IPS DF 6.9 (cell line): ENCODE measurements at regions not wholly inside any gene's neighbourhood (a gene's known extent, or its start where the extent isn't known, plus 50 kb on each side); places are given as distances from the start of the nearest gene placed in this dataset.
"Not testable (repeated sequence)": the region's sequence is repeated elsewhere in the genome, so short reads cannot be mapped to it uniquely, and the experiment has no call there.

Source experiments
- DNase-seq: peaks from one replicate; pipeline ENCODE4 v3.0.0-alpha.2; 2013; ENCODE audit warnings: low read depth, low spot score
- H3K27ac ChIP-seq: one replicate; pipeline ENCODE4 v1.5.1; 2013; ENCODE audit warnings: low read length, control low read depth
- H3K27me3 ChIP-seq: 2 replicates; pipeline ENCODE4 v1.6.1; 2013; ENCODE audit warnings: mild to moderate bottlenecking, low read length; ENCODE audit not compliant: control insufficient read depth, insufficient read depth
- H3K36me3 ChIP-seq: 2 replicates; pipeline ENCODE4 v1.6.1; 2013; ENCODE audit warnings: low read length; ENCODE audit not compliant: control insufficient read depth, insufficient read depth
- H3K4me1 ChIP-seq: 2 replicates; pipeline ENCODE4 v1.6.1; 2013; ENCODE audit warnings: low read length; ENCODE audit not compliant: control insufficient read depth, insufficient read depth
- H3K4me3 ChIP-seq: 2 replicates; pipeline ENCODE4 v1.5.1; 2013; ENCODE audit warnings: mild to moderate bottlenecking, low read length
- H3K9me3 ChIP-seq: 2 replicates; pipeline ENCODE4 v1.6.1; 2013; ENCODE audit warnings: low read length, inconsistent platforms; ENCODE audit not compliant: control insufficient read depth, insufficient read depth
- WGBS: extraction: QIAGEN DNeasy Blood & Tissue Kit; methylation state at CpG from one replicate; pipeline ENCODE4 v1.1.7; 2013; ENCODE audit warnings: mixed read lengths, missing lambda C conversion rate; ENCODE audit not compliant: insufficient read length, insufficient coverage; 5-methylcytosine and 5-hydroxymethylcytosine counted together

DNA sequence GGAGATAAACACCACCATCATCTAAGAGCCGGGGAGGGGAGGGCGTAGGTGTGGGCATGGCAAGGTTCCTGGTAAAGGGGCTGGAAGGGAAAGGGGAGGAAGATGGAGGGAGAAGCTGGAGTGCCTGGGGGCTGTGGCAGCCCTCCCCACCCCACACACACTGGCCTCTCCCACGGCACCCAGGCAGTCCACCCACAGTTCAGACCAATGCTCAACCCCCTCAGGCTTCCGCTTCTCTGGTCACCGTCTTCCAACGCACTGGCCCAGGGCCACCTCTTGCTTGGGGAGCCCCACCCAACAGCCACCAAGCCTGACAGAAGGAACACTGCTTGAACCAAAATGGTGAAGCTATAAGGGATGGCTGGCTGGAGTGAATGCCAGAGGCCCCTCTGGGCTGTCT lies 160.3 kb downstream of the GOLGA6L4 start:
- H3K36me3 ChIP-seq, DNase-seq, H3K9me3 ChIP-seq, H3K27me3 ChIP-seq, H3K4me3 ChIP-seq, H3K4me1 ChIP-seq, H3K27ac ChIP-seq: not testable (repeated sequence)
- no CpG with 5 or more reads among the region's 6 CpGs for WGBS

DNA sequence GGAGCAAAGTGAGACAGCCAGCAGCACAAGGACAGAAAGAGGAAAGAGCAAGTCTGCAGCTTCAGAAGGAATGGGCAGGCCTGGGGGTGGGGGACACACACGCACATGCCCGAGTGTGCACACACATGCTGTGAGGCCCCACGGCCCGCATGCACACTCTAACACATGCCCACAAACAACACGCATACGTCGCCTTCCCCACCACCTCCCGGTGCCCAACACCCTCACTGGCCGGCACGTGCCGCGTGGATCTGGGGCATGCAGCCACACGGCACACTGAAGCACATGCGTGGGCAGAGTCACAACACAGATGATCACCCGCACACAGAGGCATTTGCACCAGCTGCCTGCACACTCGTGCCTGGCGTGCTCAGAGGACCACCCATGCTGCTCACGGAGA lies 161.5 kb downstream of the GOLGA6L4 start:
- H3K27me3 ChIP-seq, H3K4me3 ChIP-seq, DNase-seq, H3K9me3 ChIP-seq, H3K27ac ChIP-seq, H3K36me3 ChIP-seq, H3K4me1 ChIP-seq: not testable (repeated sequence)
- no CpG with 5 or more reads among the region's 18 CpGs for WGBS

DNA sequence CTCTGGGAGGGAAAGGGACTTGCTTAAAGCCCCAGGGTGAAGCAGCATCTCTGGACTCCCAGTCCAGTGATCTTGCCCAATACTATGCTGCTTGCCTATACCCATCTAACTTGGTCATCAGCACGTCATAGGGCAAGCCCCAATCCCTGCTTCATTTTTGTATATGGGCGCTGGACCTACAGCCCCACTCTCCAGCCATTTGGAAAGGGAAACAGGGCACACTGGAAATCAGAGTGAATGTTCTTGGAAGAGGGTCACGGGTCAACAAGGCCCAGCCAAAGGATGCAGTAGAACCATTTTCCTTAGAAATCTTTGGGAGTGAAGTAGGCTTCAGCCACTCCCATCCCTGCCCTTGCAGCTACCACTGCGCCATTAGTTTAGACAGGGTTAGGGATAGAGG lies 162.5 kb downstream of the GOLGA6L4 start:
- not testable (repeated sequence) for H3K4me3 ChIP-seq, H3K9me3 ChIP-seq, DNase-seq, H3K36me3 ChIP-seq, H3K27ac ChIP-seq, H3K27me3 ChIP-seq, H3K4me1 ChIP-seq
- no CpG with 5 or more reads among the region's 4 CpGs for WGBS

DNA sequence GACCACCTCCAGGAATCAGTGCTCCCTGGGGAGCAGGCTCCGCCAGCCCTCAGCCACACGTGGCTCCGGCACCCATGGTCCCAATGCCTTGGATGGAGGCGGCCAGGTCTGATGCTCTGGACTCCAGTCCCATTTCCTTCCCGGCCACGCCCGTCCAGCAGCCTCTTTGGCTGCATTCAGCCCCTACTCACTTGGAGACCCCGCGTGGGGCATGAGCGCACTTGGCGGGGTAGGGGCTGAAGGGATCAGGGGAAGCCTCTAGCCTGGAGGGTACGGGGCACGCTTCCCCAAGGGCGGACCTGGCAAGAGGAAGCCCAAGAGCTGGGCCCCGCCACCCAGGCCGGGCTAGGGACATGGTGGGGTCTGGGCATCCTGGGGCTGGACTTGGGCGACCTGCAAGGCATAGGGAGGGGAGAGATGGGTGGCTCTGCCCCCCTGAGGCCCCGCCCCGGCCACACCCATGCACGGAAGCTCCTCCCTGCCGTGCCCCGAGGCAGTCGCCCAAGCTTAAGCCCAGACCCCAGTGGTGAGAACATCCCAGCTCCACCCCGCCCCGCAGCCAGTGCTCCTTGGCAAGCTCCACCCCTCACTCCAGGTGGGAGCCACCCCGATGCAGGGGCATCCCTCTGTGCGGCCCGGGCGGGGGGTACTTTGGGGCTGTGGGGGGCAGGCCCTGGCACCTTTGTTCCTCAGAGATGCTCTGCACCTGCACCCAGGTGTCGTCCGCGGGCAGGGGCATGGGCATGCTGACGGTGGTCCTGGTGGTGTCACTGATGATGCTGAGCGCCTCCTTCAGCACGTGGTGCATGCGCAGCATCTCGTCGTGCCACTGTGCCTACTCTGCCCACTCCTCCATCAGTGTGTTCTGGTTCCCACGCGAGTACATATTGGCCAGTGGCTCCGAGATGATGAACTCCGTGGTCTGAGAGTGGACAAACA lies 163.5 kb downstream of the GOLGA6L4 start:
- no peaks in the 10 kb centered on the region for H3K27me3 ChIP-seq
- H3K36me3 ChIP-seq = 0 out of 2 replicates have a peak, but pooled peaks cover 3% of the 10 kb centered on the region
- no peak for DNase-seq
- no peaks in the 10 kb centered on the region for H3K9me3 ChIP-seq
- no peaks in the 10 kb centered on the region for H3K4me1 ChIP-seq
- no CpG with 5 or more reads among the region's 42 CpGs for WGBS
- no peak overlapping the region for H3K27ac ChIP-seq
- H3K4me3 ChIP-seq = no peak overlapping the region

DNA sequence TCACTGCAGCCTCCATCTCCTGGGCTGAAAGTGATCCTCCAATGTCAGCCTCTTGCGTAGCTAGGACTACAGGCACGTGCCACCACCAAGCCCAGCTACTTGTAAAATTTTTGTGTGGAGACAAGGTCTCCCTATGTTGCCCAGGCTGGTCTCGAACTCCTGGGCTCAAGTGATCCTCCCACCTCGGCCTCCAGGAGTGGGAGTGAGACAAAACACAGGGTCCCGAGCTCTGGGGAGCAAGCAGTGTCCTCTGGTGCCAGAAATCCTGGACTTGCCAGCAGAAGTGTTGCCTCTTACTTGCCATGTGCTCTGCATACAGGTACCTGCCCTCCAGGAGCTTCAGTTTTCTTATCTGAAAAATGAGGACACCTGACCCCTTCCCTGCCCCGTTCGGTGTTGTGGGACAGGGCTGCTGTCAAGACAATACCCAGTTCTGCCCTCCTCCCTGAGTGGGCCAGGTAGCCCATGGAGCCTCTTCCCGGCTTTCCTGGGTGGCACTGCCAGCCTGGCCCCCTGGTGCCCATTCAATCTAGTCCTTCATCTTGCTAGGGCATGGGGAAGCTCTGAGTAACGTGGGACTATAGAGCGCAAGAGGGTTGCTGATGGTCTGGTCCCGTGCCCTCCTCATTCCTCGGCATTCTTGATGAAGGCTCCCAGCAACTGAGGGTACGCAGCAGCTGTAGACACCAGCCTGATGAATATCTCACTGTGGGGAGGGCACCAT lies 164.6 kb downstream of the GOLGA6L4 start:
- no CpG with 5 or more reads among the region's 13 CpGs for WGBS
- Histone ChIP-seq H3K4me3 (no peak overlapping the region), H3K9me3 (no peaks in the 10 kb centered on the region), H3K27me3 (no peaks in the 10 kb centered on the region), H3K4me1 (no peaks in the 10 kb centered on the region), H3K27ac (no peak overlapping the region), H3K36me3 (0 out of 2 replicates have a peak, but pooled peaks cover 3% of the 10 kb centered on the region)
- no peak for DNase-seq

DNA sequence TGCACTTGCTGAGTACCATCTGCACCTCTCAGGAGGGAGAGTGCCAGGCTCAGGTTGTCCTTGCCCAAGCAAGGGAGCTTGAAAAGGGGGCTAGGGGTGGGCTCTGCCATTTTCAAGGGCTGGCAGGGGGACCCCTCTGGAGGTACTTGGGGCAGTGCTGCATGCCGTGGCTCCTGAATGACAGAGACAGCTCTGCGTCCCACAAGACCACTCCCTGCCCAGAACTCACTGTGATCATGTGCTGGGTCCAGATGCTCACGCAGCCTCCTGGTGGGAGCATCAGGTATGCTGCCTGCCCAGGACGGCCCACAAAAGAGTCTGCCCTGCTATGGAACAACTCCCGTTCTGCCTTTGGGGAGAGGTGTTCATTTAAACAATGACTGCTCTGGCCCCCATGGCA lies 165.2 kb downstream of the GOLGA6L4 start:
- Histone ChIP-seq H3K9me3 (no peaks in the 10 kb centered on the region), H3K4me3 (no peak overlapping the region), H3K4me1 (no peaks in the 10 kb centered on the region), H3K27ac (no peak overlapping the region), H3K36me3 (0 out of 2 replicates have a peak, but pooled peaks cover 3% of the 10 kb centered on the region), H3K27me3 (no peaks in the 10 kb centered on the region)
- no CpG with 5 or more reads among the region's 5 CpGs for WGBS
- no peak for DNase-seq

DNA sequence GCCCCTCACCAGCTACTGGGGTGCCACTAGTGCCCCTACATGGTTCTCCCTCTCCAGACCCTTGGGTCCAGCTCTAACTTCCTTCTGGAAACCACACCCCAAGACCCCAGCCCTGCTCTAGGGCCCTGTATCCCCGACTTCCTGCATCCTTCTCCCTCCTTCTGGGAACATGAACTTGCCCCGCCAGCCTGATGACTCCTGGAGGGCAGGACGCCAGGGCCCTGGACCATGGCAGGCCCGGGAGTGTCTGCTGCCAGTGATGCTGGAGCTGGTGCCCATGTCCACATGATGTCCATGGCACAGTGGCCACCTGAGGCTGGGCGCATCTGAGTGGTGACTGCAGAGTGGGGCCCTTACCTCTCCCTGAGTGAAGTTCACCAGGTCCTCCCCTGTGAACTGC lies 165.9 kb downstream of the GOLGA6L4 start:
- not testable (repeated sequence) for H3K27ac ChIP-seq, H3K4me1 ChIP-seq, DNase-seq, H3K36me3 ChIP-seq, H3K4me3 ChIP-seq, H3K9me3 ChIP-seq, H3K27me3 ChIP-seq
- WGBS = no CpG with 5 or more reads among the region's 5 CpGs

DNA sequence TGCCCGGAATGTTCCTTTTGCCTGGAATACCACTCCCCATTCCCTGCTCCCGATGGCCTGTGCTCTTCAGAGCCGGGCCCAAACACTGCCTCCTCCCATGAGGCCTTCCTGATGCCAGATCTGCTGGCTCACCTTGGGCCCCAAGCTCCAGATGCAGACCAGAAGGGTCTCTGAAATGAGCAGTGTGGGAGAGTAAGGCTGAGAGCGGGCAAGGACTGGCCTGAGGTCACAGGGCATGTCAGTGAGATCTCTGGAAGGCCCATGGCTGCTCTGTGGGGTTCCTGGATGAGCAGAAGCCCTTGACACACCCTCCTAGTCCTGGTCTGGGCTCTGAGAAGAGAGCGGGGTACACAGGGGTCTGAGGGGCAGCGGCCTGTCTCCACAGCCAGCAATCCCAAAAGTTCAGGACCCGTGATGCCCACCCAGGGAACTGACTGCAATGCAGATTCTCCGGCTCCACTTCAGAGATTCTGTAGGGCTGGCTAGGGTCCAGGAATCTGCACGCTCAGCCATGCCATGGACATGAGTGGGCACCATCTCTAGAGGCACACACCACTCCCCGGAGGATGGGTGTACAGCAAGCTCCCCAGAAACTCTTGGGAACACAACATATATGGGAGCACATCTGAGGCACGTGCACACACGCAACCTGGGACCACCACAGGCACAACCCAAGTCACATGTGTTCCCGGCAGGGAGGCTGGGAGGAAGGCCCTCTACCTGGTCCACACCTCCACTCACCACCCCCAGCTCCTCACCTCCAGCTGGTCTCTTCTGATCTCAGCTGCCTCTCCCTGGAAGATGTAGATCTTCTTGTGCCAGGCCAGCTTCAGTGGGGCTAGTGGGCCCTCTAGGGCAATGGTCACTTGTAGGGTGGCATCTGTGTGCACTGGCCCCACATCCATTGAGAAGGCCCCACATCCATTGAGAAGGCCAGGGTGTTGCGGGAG lies 166.6 kb downstream of the GOLGA6L4 start:
- no CpG with 5 or more reads among the region's 14 CpGs for WGBS
- H3K9me3 ChIP-seq, H3K36me3 ChIP-seq, H3K4me3 ChIP-seq, H3K27me3 ChIP-seq, H3K4me1 ChIP-seq, H3K27ac ChIP-seq, DNase-seq: not testable (repeated sequence)

DNA sequence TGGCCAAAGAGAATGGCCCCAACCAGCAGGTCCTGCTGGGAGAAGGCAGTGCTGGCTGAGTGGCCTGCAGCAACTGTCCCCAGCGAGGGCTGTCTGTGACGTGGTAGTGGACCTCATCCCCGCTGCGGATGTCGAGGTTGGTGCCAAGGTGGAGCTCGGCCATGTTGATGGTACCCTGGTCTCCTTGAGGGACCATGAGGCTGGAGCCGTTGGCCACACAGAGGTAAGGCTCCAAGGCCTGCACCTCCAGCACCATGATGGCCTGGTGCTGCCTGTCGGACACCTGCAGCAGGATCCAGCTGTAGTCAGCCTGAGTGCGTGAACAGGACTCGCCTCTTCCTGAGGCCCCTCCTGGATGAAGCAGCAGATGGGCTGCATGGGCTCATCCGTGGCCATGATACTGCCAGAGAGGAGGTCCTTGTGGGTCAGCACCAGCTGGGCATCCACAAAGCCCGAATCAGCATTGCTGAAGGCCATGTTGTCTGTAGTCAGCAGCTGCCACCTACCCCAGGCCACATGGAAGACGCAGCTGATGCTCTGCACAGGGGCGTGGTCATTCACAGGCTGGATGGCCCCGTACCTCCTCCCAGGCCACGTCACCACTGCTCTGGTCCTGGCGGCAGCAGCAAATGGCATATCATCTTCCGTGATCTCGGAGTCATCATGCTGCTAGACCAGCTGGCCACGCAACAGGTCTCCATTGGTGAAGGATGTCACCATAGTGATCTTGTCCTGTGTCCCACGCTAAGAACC lies 167.5 kb downstream of the GOLGA6L4 start:
- H3K36me3 ChIP-seq = 0 out of 2 replicates have a peak, but pooled peaks cover 3% of the 10 kb centered on the region
- H3K27ac ChIP-seq = no peak overlapping the region
- no peaks in the 10 kb centered on the region for H3K27me3 ChIP-seq
- no peak overlapping the region for H3K4me3 ChIP-seq
- H3K9me3 ChIP-seq = no peaks in the 10 kb centered on the region
- no peaks in the 10 kb centered on the region for H3K4me1 ChIP-seq
- no CpG with 5 or more reads among the region's 21 CpGs for WGBS
- DNase-seq = no peak
